Omental fat pad (tissue), 3 donors: ENCODE measurements at regions not wholly inside any gene's neighbourhood (a gene's known extent, or its start where the extent isn't known, plus 50 kb on each side); places are given as distances from the start of the nearest gene placed in this dataset.
"Not testable (repeated sequence)": the region's sequence is repeated elsewhere in the genome, so short reads cannot be mapped to it uniquely, and the experiment has no call there.

Experiments used
- ATAC-seq: fragments of 150-250 bp; one replicate; pipeline ENCODE4 v1.9.1; 2016; ENCODE audit warnings: mild to moderate bottlenecking, moderate library complexity; ENCODE audit not compliant: low FRiP score
- DNase-seq: peaks from one replicate; pipeline ENCODE4 v3.0.0-alpha.2; 2019; ENCODE audit warnings: low spot score
- CTCF ChIP-seq, 3 donors: fragments of 450-650 bp; IDR thresholded peaks; one replicate each; pipeline ENCODE4 v1.5.1; 2016 to 2017; ENCODE audit warnings: antibody characterized with exemption in 3 of 3, mild to moderate bottlenecking in 3 of 3, moderate library complexity in 2 of 3

GRCh38 chr5:40141418-40141817 is 538.3 kb upstream of the PTGER4 start:
- no peak for TF ChIP-seq CTCF (IDR thresholded peaks at IDR 0.05)
- ATAC-seq (no peak), DNase-seq (no peak)

- no peak for ATAC-seq
- no peak for DNase-seq
- TF ChIP-seq CTCF (IDR thresholded peaks at IDR 0.05): no peak
Observed at GRCh38 chr5:40137223-40137622, 542.5 kb upstream of the PTGER4 start.

GRCh38 chr5:40134883-40135520 is 544.7 kb upstream of the PTGER4 start:
- ATAC-seq: no peak

GRCh38 chr5:40124367-40124766 is 555.3 kb upstream of the PTGER4 start:
- no peak for ATAC-seq
- TF ChIP-seq CTCF (IDR thresholded peaks at IDR 0.05): no peak
- DNase-seq: no peak

More at GRCh38 chr5:40134883-40135520, 544.7 kb upstream of the PTGER4 start:
- no peak for TF ChIP-seq CTCF (IDR thresholded peaks at IDR 0.05)
- DNase-seq: no peak

- ATAC-seq (no peak), DNase-seq (no peak)
- TF ChIP-seq CTCF (IDR thresholded peaks at IDR 0.05): no peak
Observed at GRCh38 chr5:40121236-40121635, 558.5 kb upstream of the PTGER4 start.

- ATAC-seq: no peak
- no peak for TF ChIP-seq CTCF (IDR thresholded peaks at IDR 0.05)
- DNase-seq: no peak
Observed at GRCh38 chr5:40112875-40113274, 566.8 kb upstream of the PTGER4 start.

GRCh38 chr5:40111036-40111435 is 568.7 kb upstream of the PTGER4 start:
- ATAC-seq, DNase-seq: not testable (repeated sequence)

GRCh38 chr5:40108764-40109390 is 570.8 kb upstream of the PTGER4 start:
- ATAC-seq, DNase-seq: not testable (repeated sequence)

GRCh38 chr5:40107786-40108185 is 571.9 kb upstream of the PTGER4 start:
- not testable (repeated sequence) for DNase-seq, ATAC-seq
